GM19452 (cell line): ENCODE measurements at regions not wholly inside any gene's neighbourhood (a gene's known extent, or its start where the extent isn't known, plus 50 kb on each side); places are given as distances from the start of the nearest gene placed in this dataset.

Source experiments
- ATAC-seq: cut with Tn5 transposase; IDR thresholded peaks from one replicate; pipeline ENCODE4 v1.9.1; 2021; ENCODE audit not compliant: unreplicated experiment

DNA sequence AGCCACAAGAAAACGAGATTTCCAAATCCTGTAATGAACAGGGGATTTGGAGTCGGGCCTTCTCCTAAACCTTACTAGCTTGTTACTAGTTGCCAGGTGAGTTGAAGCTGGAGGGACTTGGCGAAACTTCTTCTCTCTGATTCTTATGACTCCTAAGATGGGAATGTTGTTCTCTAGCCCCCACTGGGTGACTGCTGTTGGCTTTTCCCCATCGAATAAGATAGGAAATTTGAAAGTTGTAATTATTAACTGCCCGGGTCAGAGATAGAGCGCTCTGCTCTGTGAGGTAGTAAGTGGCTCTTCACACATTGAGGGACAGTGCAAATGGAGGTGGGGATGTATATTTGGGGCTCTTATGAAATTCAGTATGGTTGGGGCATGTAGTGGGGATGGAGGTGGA, 111.2 kb upstream of the MBNL2 start:
- ATAC-seq = no peak

DNA sequence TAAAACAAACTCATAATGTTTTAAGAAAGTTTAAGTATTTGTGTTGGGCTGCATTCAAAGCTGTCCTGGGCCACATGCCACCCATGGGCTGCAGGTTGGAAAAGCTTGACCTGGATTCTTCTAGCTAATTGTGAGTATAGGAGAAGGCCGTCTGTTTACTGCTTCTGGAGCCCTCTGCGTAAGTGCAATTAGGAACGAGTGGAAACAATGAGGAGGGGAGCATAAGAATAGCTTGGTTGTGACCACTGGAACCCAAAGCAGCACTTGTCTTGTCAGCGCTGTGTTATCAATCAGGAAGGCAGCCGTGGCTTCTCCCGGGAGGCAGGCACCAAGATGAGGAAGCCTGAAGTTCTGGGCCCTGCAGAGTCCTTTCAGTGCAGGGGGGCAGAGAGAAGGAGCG, 110.4 kb upstream of the MBNL2 start:
- ATAC-seq = no peak

- no peak for ATAC-seq
Measured at GRCh38 chr13:97112446-97113152, 109.5 kb upstream of the MBNL2 start.

DNA sequence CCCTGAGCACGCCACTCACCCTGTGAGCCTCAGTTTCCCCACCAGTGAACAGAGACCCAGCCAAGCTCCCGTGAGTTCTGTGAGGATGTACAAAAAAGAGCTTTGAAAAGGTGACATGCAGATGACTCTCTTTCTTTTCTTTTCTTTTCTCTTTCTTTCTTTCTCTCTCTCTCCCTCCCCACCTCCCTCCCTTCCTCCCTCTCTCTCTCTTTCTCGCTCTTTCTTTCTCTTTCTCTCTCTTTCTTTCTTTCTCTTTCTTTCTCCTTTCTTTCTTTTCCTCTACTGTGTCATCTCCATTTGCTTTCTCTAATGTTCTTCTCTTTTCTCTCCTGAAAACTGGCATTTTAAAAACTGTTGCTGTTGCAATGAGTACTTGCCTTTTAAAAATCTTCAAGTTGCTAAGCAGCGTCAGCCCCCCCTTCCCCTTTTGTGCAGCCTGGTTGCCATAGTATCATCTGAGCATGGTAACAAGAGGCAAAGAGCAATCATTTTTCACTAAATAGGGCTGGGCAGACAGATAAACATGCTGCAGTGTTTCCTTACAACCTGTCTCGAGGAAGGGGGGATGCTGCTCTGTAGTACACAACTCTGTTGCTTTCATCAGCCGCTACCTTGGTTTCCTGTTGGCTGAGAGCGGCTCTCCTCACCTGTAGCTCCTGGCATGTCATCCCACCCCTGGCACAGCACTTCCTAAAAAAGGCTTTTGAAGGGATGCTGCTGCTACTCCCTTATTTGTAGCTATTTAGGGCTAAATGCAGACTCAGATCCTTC, 108.7 kb upstream of the MBNL2 start:
- ATAC-seq = no peak

- no peak for ATAC-seq
Measured at GRCh38 chr13:97114651-97115050, 107.5 kb upstream of the MBNL2 start.

DNA sequence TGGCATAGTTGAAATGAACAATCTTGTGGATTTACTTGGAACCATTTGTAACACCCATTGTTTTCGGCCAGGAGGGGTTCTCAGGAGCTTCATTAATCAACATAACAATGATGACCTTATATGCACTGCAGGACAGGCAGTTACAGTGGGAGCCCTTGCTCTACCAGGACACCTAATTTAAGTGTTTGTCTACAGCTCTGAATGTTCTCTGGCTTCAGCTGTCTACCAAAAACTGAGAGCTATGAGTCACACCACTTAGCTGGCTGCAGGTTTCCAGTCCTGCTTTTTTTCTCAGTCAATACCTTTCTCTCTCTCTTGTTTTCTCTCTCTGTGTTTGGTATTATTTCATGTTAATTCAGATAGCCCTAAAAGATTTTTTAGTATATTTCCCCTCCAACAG, 105.4 kb upstream of the MBNL2 start:
- no peak for ATAC-seq

- ATAC-seq = no peak
Measured at GRCh38 chr13:97117388-97117910, 104.7 kb upstream of the MBNL2 start.

DNA sequence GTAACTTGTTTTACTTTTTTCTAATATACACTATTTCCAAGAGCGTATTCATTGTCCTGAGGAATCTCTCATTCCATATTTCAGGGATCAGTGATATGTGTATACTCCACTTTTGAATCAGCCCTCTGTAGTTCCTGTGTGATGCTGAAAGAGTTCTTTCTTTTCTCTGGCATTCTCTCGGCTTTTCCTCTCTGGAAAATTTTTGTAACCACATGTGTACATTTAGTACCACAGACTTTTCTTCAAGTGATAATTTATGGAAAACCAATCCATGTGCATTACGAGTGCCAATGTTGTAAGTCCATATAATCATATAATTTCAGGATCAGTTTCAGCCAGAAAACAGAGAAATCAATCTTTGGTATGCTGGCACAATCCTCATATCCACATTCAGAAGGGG, 102.2 kb upstream of the MBNL2 start:
- ATAC-seq = no peak

DNA sequence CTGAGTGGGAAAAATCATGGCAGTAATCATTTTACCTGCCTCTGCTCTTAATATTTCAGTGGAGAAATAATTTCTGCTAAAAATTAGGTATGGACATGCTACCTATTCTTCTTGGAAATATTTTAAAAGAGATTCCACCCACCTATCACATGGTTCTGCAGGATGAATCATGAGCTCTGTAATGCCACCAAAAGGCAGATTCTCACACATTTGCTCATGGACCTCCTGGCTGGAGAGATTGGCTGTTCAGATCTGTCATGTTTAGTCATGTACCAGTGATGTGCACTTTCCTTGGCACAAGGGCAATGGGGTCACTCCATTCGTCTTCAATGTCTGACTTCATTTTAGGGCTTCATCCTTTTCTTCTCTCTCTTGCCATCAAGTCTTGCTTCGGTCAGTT, 101.8 kb upstream of the MBNL2 start:
- ATAC-seq = no peak

DNA sequence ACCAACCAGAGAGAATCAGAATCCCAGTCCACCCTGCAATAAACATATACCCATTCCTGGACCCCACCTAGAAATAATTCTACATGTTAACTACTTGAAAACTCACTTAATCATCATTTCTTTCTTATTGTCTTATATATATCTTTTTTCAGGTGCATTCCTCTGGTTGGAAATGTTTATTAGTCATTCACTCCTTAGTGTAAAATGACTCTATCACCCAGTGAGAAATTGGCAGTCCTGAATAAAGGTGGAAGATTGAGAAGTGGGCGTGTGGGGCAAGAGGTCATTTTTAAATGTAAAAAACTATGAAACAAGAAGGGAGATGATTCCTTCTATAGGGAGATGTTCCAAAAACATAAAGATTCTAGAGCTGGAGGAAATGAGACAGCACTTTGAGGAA, 101.2 kb upstream of the MBNL2 start:
- ATAC-seq = no peak

- no peak for ATAC-seq
Measured at GRCh38 chr13:97121894-97122293, 100.2 kb upstream of the MBNL2 start.

DNA sequence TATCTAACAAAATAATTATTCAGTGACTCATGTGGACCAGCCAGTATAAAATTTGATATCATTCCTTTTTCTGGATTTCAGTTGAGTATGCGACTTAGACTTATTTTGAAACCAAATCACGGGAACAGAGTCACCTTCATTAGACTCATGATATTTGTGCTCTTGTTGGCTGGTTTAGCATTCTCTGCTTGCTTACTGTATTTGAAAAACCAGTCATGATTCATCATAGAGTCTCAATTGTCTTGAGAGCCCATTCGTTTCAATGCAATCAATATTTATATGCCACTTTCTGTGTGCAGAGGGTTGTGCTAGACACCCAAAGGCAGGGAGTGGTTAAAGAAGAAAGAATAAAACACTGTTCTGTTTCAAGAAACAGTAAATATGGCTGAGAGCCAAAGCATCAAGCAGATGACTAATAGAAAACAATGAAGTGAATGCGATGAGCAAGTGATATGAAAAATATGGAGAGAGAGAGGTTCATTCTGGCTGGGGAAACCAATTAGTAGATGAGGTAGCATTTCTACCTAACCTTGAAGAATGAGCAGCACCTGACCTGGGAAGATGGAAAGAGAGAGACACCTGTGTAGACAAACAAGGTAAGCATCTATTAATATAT, 99.6 kb upstream of the MBNL2 start:
- no peak for ATAC-seq

DNA sequence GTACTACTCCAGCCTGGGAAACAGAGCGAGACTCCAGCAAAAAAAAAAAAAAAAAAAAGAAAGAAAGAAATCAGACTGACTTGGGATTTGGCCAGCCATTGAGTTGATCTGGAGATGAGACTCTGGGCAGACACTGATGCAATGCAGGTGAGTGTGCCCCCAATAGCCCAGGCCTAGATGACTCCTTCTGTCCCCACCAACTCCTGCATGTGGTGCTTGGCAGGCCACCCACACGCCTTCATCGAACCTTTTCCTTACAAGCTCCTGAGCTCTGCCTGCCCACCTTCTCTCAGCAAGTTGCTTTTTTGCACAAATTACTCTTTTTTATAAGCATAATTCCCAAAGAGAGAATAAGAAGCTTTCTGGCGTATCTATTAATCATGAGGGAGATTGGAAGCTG, 97.9 kb upstream of the MBNL2 start:
- no peak for ATAC-seq

GRCh38 chr13:97124915-97125809, 97.0 kb upstream of the MBNL2 start:
- ATAC-seq = peak; percentile 29

- peak; percentile 88 for ATAC-seq
Measured at GRCh38 chr13:97125810-97126738, 96.1 kb upstream of the MBNL2 start.

- no peak for ATAC-seq
Measured at GRCh38 chr13:97127842-97128241, 94.3 kb upstream of the MBNL2 start.

GRCh38 chr13:97130190-97130589, 91.9 kb upstream of the MBNL2 start:
- ATAC-seq = no peak

GRCh38 chr13:97131447-97131846, 90.7 kb upstream of the MBNL2 start:
- ATAC-seq = no peak

- no peak for ATAC-seq
Measured at GRCh38 chr13:97133554-97133953, 88.6 kb upstream of the MBNL2 start.

- ATAC-seq = no peak
Measured at GRCh38 chr13:97133955-97134354, 88.2 kb upstream of the MBNL2 start.
